ENCODE measurements at regions not wholly inside any gene's neighbourhood (a gene's known extent, or its start where the extent isn't known, plus 50 kb on each side); places are given as distances from the start of the nearest gene placed in this dataset.
A peak's percentile ranks its signal among the peaks of the same experiment; 100 is the strongest.
"Not testable (repeated sequence)": the region's sequence is repeated elsewhere in the genome, so short reads cannot be mapped to it uniquely, and the experiment has no call there.

DNA sequence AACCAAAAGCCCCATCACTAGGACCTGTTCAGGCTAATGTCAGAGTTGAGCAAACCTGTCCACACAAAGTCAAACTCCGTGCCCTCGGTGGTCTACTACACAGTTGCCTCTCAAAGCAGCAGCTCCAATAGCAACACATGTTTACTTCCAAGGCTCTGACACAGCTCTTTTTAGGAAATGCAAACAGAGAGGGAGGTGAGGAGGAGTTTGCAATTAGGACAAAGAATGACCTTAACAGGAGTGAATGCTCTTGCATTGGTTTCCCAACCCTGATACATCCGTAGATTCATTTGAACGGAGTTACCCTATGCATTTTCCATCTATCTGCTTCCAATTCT lies 64.8 kb upstream of the GOLGA8B start:
- DNase-seq: no peak

DNA sequence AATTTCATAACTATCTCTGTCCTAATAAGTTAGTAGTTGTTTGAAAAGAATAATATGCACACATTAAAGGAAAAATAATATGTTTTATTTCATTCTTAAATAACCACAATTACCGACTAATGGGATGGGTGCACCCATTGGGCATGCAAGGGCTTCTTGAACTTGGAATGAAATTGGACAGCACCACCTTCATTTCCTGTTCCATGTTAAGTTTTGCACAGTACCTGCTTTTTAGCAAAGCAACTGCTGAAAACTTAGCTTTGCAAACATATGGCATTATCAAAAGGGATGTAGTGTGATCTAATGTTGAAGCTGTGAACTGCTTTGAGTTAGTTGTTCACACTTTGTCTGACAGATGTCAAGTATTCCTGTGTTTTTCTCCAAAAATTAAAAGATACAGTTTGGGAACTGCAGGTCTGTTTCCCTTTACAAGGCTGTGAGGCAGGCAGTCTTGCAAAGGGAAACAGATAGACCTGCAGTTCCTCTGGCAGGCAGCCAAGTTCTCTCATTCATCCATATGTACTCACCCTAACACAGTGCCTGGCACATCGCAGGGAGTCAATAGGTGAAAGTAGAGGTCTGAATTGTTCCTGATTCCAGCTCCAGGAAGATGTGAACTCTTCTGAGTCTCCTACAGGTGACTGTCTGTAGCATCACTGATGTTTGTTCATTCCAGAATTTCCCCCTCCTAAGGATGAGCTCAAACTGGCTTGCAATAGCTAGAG lies 64.3 kb upstream of the GOLGA8B start:
- peak; percentile 3 for DNase-seq

DNA sequence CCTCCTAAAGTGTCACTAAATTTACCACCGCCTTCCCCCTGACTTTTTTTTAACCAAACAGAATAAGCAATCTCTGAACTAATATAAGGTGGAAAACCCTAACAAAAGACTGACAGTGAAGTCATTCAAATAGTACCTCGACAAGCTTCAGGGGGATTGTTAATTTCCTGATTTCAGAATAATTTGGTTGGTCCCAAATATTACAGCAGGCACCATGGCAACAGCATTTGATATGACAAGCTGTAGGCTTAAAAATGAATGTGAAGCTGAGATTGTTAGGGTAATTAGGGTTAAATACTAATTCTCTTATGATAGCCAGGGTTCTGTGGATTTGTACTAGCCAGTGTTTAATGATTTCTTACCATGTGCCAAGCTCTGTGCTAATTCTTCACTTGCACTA lies 63.5 kb upstream of the GOLGA8B start:
- no peak for DNase-seq

DNA sequence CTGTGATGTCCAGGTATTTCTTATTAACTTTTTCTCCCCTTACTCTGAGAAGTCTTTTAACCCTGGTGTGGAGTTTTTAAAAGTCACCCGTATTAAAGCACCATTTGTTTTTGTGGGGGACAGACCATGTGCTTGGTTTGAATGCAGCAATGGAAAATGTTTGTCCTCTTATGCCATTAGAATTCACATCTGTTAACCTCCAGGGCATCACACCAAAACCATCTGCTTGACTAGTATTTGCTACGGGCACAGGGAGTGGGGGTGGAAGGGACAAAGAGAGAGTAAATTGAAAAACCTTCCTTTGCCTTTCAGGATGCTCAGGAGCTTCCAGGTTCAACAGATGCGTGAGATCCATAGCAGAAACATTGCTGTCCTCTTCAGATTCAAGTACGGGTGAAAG lies 61.4 kb upstream of the GOLGA8B start:
- no peak for DNase-seq

DNA sequence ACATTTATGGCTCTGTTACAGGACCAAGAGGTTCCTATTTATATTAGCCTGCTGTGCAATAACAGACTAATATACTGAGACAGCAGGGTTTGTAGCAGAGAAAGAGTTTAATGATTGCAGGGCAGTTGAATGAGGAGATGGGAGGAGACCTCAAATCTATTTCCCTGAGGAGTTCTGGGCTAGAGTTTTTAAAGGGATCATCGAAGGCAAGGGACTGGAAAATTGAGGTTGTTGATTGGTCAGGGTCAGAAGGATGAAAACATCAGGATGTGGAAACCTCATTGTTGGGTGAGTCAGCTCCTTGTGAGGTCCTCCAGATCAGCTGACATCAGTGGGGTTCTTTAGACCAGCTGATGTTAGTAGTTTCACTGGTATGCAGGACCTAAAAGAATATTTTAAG lies 60.6 kb upstream of the GOLGA8B start:
- no peak for DNase-seq

DNA sequence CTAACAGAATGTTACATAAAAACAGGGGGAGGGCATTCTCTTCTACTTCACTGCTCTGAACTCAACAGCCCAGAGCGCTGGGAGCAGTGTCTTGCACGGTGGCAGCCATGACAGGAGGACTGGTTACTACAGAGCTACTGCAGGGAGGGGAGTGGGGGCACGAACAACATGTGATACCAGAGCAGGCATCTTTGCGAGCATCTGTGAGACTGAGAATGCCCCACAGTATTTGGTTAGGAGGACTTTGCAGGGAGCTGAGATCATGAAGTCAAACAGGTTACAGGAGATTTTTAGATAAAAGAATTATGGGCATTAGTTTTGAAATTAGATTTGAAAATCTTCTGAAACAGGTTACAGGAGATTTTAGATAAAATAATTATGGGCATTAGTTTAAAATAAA lies 58.8 kb upstream of the GOLGA8B start:
- DNase-seq: no peak

DNA sequence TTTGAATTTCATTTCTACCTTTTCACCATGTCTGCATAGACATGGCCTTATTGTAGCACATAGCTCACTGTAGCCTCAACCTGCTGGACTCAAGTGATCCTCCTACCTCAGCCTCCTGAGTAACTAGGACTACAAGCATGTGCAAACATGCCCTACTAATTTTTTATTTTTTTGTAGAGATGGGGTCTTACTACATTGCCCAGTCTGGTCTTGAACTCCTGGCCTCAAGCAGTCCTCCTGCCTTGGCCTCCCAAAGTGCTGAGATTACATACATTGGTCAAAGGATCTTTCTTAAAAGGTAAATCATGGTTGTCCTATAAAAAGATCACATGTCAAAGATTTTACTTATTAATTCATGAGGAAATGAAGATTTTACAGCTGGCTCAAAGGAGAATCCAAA lies 57.2 kb upstream of the GOLGA8B start:
- DNase-seq: no peak

DNA sequence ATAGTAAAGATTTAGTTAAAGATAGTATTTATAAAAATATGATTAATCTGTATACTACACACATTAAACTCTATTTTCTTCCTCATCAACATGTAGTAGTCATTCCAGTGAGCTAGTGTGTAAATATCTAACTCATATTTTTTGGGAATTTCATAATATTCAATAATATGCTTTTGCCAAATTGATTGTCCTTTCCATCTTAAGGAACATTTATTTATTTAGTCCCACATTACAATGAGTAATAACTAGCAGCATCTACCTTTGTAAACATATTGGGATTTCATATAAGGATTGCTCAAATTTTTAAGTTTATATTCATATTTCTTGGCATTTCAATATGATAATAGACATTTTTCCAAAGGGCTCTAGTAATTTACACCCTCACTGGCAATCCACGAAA lies 53.9 kb upstream of the GOLGA8B start:
- DNase-seq: no peak

DNA sequence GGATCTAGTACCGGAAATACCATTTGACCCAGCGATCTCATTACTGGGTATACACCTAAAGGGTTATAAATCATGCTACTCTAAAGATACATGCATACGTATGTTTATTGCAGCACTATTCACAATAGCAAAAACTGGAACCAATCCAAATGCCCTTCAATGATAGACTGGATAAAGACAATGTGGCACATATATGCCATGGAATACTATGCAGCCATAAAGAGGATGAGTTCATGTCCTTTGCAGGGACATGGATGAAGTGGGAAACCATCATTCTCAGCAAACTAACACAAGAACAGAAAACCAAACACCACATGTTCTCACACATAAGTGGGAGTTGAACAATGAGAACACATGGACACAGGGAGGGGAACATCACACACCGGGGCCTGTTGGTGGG lies 50.2 kb upstream of the GOLGA8B start:
- not testable (repeated sequence) for DNase-seq
